H9 (cell line): ENCODE measurements at regions not wholly inside any gene's neighbourhood (a gene's known extent, or its start where the extent isn't known, plus 50 kb on each side); places are given as distances from the start of the nearest gene placed in this dataset.

Source experiments
- DNase-seq: peaks from one replicate; pipeline ENCODE4 v3.0.0-alpha.2; 2017
- H2AFZ ChIP-seq: one replicate; pipeline ENCODE4 v1.6.1; 2013; ENCODE audit warnings: mild to moderate bottlenecking, low read length, control low read depth, moderate library complexity
- H2AK5ac ChIP-seq: 2 replicates; pipeline ENCODE4 v1.6.1; 2013; ENCODE audit warnings: low read length, control low read depth, mixed read lengths; ENCODE audit not compliant: insufficient read length
- H2BK120ac ChIP-seq: one replicate; pipeline ENCODE4 v1.6.1; 2013; ENCODE audit warnings: low read depth, mild to moderate bottlenecking, low read length, control low read depth, inconsistent platforms; ENCODE audit not compliant: poor library complexity, severe bottlenecking
- H2BK12ac ChIP-seq: 2 replicates; pipeline ENCODE4 v1.6.1; 2013; ENCODE audit warnings: low read length, control low read depth, mixed read lengths, low read depth; ENCODE audit not compliant: insufficient read length
- H2BK15ac ChIP-seq: 2 replicates; pipeline ENCODE4 v1.6.1; 2013; ENCODE audit warnings: low read depth, low read length, control low read depth
- H2BK20ac ChIP-seq: one replicate; pipeline ENCODE4 v1.6.1; 2013; ENCODE audit warnings: low read depth, mild to moderate bottlenecking, low read length, control low read depth, inconsistent platforms; ENCODE audit not compliant: poor library complexity, severe bottlenecking
- H2BK5ac ChIP-seq: 2 replicates; pipeline ENCODE4 v1.6.1; 2013; ENCODE audit warnings: low read length, control low read depth, mixed read lengths; ENCODE audit not compliant: insufficient read length
- H3K14ac ChIP-seq: 2 replicates; pipeline ENCODE4 v1.6.1; 2013; ENCODE audit warnings: low read length, control low read depth; ENCODE audit not compliant: insufficient read depth
- H3K18ac ChIP-seq: 2 replicates; pipeline ENCODE4 v1.6.1; 2013; ENCODE audit warnings: low read depth, mild to moderate bottlenecking, mixed read lengths, low read length, control low read depth; ENCODE audit not compliant: insufficient read length
- H3K23ac ChIP-seq: 2 replicates; pipeline ENCODE4 v1.6.1; 2013; ENCODE audit warnings: low read length, control low read depth, mixed read lengths, low read depth; ENCODE audit not compliant: insufficient read length
- H3K23me2 ChIP-seq: 2 replicates; pipeline ENCODE4 v1.6.1; 2013; ENCODE audit warnings: low read depth, mild to moderate bottlenecking, mixed read lengths, low read length, control low read depth; ENCODE audit not compliant: insufficient read length, poor library complexity, severe bottlenecking
- H3K27ac ChIP-seq: 2 replicates; pipeline ENCODE4 v1.5.1; 2013; ENCODE audit warnings: low read length, control low read depth, mixed read lengths, low read depth; ENCODE audit not compliant: insufficient read length
- H3K27me3 ChIP-seq: 2 replicates; pipeline ENCODE4 v1.6.1; 2013; ENCODE audit warnings: low read length, control low read depth, inconsistent platforms; ENCODE audit not compliant: insufficient read depth
- H3K4ac ChIP-seq: 2 replicates; pipeline ENCODE4 v1.6.1; 2013; ENCODE audit warnings: low read depth, mild to moderate bottlenecking, control low read depth, inconsistent platforms, low read length, moderate library complexity
- H3K4me1 ChIP-seq: 2 replicates; pipeline ENCODE4 v1.6.1; 2013; ENCODE audit warnings: low read length, control low read depth, inconsistent platforms; ENCODE audit not compliant: insufficient read depth
- H3K4me2 ChIP-seq: 2 replicates; pipeline ENCODE4 v1.6.1; 2013; ENCODE audit warnings: low read length, control low read depth, mixed read lengths; ENCODE audit not compliant: insufficient read length, insufficient read depth
- H3K56ac ChIP-seq: 2 replicates; pipeline ENCODE4 v1.6.1; 2013; ENCODE audit warnings: low read depth, mild to moderate bottlenecking, mixed read lengths, low read length, control low read depth; ENCODE audit not compliant: insufficient read length
- H3K79me1 ChIP-seq: 2 replicates; pipeline ENCODE4 v1.6.1; 2013; ENCODE audit warnings: low read depth, mild to moderate bottlenecking, moderate library complexity, low read length, control low read depth, inconsistent platforms; ENCODE audit not compliant: insufficient read depth, poor library complexity, severe bottlenecking
- H3K79me2 ChIP-seq: 2 replicates; pipeline ENCODE4 v1.6.1; 2013; ENCODE audit warnings: low read length, control low read depth, inconsistent platforms; ENCODE audit not compliant: insufficient read depth
- H3K9ac ChIP-seq: 2 replicates; pipeline ENCODE4 v1.6.1; 2013; ENCODE audit warnings: low read length, control low read depth, mixed read lengths; ENCODE audit not compliant: insufficient read length; ENCODE audit errors: extremely low read depth
- H3K9me3 ChIP-seq: one replicate; pipeline ENCODE4 v1.6.1; 2013; ENCODE audit warnings: low read depth, low read length, inconsistent platforms; ENCODE audit not compliant: control insufficient read depth
- H3T11ph ChIP-seq: one replicate; pipeline ENCODE4 v1.6.1; 2013; ENCODE audit warnings: mild to moderate bottlenecking, low read length, control low read depth, inconsistent platforms
- H4K20me1 ChIP-seq: one replicate; pipeline ENCODE4 v1.6.1; 2013; ENCODE audit not compliant: control insufficient read depth, insufficient read length, insufficient read depth
- H4K5ac ChIP-seq: 2 replicates; pipeline ENCODE4 v1.6.1; 2013; ENCODE audit warnings: low read depth, mild to moderate bottlenecking, mixed read lengths, low read length, control low read depth; ENCODE audit not compliant: insufficient read length
- H4K8ac ChIP-seq: replicated peaks from 2 replicates; pipeline ENCODE4 v1.6.1; 2013; ENCODE audit warnings: low read length, control low read depth, mixed read lengths, low read depth; ENCODE audit not compliant: insufficient read length
- H4K91ac ChIP-seq: 2 replicates; pipeline ENCODE4 v1.6.1; 2013; ENCODE audit warnings: low read depth, mild to moderate bottlenecking, moderate library complexity, mixed read lengths, low read length, control low read depth; ENCODE audit not compliant: insufficient read length
- H3K27ac Mint-ChIP-seq, 3 experiments: 2 replicates in 2 of 3; 3 replicates in 1 of 3; pipeline ENCODE4 v1.8.0; 2020 to 2021; ENCODE audit warnings: mixed read lengths in 3 of 3, mild to moderate bottlenecking in 1 of 3, moderate library complexity in 1 of 3
- H3K27me3 Mint-ChIP-seq: 2 replicates; pipeline ENCODE4 v1.8.0; 2021; ENCODE audit warnings: low read depth, mild to moderate bottlenecking, moderate library complexity, mixed read lengths
- H3K36me3 Mint-ChIP-seq, 3 experiments: 2 replicates in 2 of 3; 3 replicates in 1 of 3; pipeline ENCODE4 v1.8.0; 2020 to 2021; ENCODE audit warnings: low read depth in 3 of 3, mixed read lengths in 3 of 3; ENCODE audit not compliant: insufficient read depth in 1 of 3
- H3K4me1 Mint-ChIP-seq, 2 experiments: 2 replicates each; pipeline ENCODE4 v1.8.0; 2020; ENCODE audit warnings: mixed read lengths in 2 of 2
- H3K4me3 Mint-ChIP-seq, 2 experiments: 2 replicates in 1 of 2; 3 replicates in 1 of 2; pipeline ENCODE4 v1.8.0; 2020 to 2021; ENCODE audit warnings: mild to moderate bottlenecking in 2 of 2, mixed read lengths in 2 of 2, moderate library complexity in 1 of 2
- H3K9me3 Mint-ChIP-seq, 2 experiments: 2 replicates in 1 of 2; 3 replicates in 1 of 2; pipeline ENCODE4 v1.8.0; 2020; ENCODE audit warnings: mild to moderate bottlenecking in 2 of 2, mixed read lengths in 2 of 2, moderate library complexity in 1 of 2
- WGBS: extraction: QIAGEN DNeasy Blood & Tissue Kit; methylation state at CpG from one replicate; pipeline ENCODE4 v1.1.7; 2013; ENCODE audit warnings: missing lambda C conversion rate, low lambda C conversion rate, mixed read lengths; ENCODE audit not compliant: insufficient read length; ENCODE audit errors: extremely low coverage; 5-methylcytosine and 5-hydroxymethylcytosine counted together
- TF ChIP-seq, protein P1 (sequence below): fragments of 200-600 bp; sonication (generic); conservative IDR thresholded peaks from 3 replicates; pipeline ENCODE4 v1.8.0; 2021; ENCODE audit warnings: antibody characterized with exemption, mild to moderate bottlenecking

GRCh38 chr1:29709704-29710280 lies 473.5 kb downstream of the PTPRU start:
- H3K27ac Mint-ChIP-seq: no peak overlapping the region
- no peak overlapping the region for H3K27ac ChIP-seq

More at GRCh38 chr1:29709704-29710280, 473.5 kb downstream of the PTPRU start:
- Histone ChIP-seq H4K5ac (no peak overlapping the region), H3K23me2 (no peaks in the 10 kb centered on the region), H2BK120ac (no peak overlapping the region), H2AFZ (no peak overlapping the region), H3K23ac (no peak overlapping the region), H4K91ac (no peak overlapping the region), H3K18ac (no peak overlapping the region), H2BK20ac (no peak overlapping the region), H2AK5ac (no peak overlapping the region), H3K9me3 (no peaks in the 10 kb centered on the region), H3T11ph (no peak overlapping the region), H4K8ac (no peak overlapping the region), H2BK5ac (no peak overlapping the region), H3K79me1 (no peaks in the 10 kb centered on the region), H3K27me3 (no peaks in the 10 kb centered on the region), H3K4ac (no peak overlapping the region), H3K9ac (no peak overlapping the region), H3K79me2 (no peaks in the 10 kb centered on the region), H4K20me1 (no peaks in the 10 kb centered on the region), H3K56ac (no peak overlapping the region), H2BK15ac (no peak overlapping the region), H2BK12ac (no peak overlapping the region), H3K4me2 (no peak overlapping the region), H3K14ac (no peak overlapping the region), H3K4me1 (no peaks in the 10 kb centered on the region)
- Mint-ChIP-seq H3K9me3 (no peaks in the 10 kb centered on the region), H3K27me3 (peaks cover 12% of the 10 kb centered on the region), H3K4me3 (no peak overlapping the region), H3K36me3 (no peaks in the 10 kb centered on the region), H3K4me1 (peaks cover 16 to 25% of the 10 kb centered on the region in 2 experiments)
- no peak for DNase-seq
- no CpG with 5 or more reads among the region's 9 CpGs for WGBS
- TF ChIP-seq, protein P1, sequence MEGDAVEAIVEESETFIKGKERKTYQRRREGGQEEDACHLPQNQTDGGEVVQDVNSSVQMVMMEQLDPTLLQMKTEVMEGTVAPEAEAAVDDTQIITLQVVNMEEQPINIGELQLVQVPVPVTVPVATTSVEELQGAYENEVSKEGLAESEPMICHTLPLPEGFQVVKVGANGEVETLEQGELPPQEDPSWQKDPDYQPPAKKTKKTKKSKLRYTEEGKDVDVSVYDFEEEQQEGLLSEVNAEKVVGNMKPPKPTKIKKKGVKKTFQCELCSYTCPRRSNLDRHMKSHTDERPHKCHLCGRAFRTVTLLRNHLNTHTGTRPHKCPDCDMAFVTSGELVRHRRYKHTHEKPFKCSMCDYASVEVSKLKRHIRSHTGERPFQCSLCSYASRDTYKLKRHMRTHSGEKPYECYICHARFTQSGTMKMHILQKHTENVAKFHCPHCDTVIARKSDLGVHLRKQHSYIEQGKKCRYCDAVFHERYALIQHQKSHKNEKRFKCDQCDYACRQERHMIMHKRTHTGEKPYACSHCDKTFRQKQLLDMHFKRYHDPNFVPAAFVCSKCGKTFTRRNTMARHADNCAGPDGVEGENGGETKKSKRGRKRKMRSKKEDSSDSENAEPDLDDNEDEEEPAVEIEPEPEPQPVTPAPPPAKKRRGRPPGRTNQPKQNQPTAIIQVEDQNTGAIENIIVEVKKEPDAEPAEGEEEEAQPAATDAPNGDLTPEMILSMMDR: no peak
